ENCODE measurements at regions not wholly inside any gene's neighbourhood (a gene's known extent, or its start where the extent isn't known, plus 50 kb on each side); places are given as distances from the start of the nearest gene placed in this dataset.
"Not testable (repeated sequence)": the region's sequence is repeated elsewhere in the genome, so short reads cannot be mapped to it uniquely, and the experiment has no call there.

DNA sequence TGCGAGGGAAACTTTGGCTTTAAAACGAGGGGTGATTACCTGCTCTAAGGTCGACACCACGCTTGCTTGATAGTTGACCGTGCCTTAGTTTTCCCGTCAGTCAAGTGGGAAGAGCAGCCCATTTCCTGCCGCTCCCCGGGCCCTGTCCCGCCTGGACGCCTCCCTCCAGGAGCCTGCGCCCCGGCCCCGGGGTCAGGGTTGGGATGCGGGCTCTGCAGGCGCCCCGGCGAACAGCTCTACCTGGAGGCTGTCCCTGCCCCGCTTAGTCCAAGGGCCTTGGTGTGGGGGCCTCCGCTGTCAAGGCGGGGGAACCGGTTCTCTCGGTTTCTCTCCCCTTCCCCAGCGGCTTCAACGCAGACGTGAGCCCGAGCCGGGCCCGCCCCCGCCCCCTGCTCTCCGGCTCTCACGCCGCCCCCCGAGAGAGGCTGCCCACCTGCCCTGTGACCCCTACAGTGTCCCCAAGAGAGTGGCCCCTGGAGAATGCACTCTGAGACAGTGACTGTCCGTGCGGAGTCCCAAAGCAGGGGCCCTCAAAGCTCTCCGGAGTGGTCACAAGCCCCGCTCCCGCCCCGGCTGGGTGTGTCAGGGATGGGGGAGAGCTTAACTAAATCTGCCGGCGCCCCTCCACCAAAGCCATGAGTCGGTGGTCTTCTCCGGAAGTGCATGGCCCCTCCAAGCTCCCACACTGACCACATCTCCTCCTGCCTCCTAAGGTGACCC lies 117.4 kb upstream of the SMURF2 start:
- in situ Hi-C loops (cut with MboI; ENCODE audit: low pct_unique_long_range_greater_than_20kb, low sequenced_read_pairs, unreplicated experiment), result no loop called here
- TF ChIP-seq, protein P1, sequence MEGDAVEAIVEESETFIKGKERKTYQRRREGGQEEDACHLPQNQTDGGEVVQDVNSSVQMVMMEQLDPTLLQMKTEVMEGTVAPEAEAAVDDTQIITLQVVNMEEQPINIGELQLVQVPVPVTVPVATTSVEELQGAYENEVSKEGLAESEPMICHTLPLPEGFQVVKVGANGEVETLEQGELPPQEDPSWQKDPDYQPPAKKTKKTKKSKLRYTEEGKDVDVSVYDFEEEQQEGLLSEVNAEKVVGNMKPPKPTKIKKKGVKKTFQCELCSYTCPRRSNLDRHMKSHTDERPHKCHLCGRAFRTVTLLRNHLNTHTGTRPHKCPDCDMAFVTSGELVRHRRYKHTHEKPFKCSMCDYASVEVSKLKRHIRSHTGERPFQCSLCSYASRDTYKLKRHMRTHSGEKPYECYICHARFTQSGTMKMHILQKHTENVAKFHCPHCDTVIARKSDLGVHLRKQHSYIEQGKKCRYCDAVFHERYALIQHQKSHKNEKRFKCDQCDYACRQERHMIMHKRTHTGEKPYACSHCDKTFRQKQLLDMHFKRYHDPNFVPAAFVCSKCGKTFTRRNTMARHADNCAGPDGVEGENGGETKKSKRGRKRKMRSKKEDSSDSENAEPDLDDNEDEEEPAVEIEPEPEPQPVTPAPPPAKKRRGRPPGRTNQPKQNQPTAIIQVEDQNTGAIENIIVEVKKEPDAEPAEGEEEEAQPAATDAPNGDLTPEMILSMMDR (IDR thresholded peaks at IDR 0.05; ENCODE audit: extremely low read depth, insufficient read depth, missing control alignments), result no peak
- DNase-seq (ENCODE audit: low spot score), result no peak

DNA sequence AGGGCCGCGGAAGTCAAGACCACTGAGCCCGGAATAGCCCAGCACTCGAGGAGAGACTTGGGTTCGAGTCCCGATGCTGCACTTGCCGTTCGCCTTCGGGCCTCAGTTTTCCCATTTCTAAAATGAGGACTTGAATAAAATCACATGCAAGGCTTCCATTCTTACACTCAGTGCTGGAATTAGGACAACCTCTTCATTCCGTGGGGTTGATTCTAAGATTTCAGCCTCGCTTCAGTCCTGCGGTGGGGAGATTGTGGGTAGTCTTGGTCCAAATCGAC lies 116.9 kb upstream of the SMURF2 start:
- DNase-seq (ENCODE audit: low spot score); in situ Hi-C loops (cut with MboI; ENCODE audit: low pct_unique_long_range_greater_than_20kb, low sequenced_read_pairs, unreplicated experiment): not testable (repeated sequence)

DNA sequence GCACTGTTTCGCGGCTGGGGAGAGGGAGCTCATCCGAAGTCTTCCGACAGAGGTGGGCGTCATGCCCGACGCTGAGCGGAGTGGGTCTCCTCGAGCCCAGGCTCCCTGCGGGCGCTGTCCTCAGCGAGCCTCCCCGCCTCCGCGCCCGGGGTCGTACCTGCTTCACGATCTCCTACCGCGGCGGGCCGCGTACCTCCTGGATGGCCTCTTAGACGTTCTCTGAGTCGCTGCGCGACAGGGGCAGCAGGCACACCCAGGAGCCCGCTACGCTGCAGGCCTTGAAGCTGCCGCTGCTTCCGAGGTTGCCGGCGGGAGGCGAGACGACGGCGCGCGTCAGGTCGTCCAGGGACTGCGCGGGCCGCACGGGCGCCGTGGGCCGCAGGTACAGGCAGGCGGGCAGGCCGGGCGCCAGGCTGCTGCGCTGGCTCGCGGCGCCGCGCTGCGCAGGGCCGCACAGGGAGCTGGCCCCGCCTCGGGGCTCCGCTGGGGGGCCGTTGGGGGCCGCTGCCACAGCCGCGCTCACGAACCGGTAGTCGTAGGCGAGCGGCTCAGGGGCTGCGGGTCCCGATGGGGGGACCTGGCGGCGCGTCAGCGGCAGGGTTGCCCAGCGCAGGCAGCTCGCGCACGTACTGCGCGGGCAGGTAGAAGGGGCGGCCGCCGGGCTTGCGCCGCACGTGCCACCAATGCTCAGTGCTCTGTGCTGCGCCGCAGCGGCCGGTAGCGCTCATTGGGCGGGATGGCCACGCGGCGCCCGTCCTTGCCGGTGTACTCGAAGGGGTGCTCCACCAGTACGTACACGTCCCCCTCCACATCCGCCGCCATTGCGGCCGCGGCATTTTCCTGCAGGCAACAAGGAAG lies 116.4 kb upstream of the SMURF2 start:
- TF ChIP-seq, protein P1 (IDR thresholded peaks at IDR 0.05; ENCODE audit: extremely low read depth, insufficient read depth, missing control alignments), result no peak
- peak; percentile 58 for DNase-seq (ENCODE audit: low spot score)

DNA sequence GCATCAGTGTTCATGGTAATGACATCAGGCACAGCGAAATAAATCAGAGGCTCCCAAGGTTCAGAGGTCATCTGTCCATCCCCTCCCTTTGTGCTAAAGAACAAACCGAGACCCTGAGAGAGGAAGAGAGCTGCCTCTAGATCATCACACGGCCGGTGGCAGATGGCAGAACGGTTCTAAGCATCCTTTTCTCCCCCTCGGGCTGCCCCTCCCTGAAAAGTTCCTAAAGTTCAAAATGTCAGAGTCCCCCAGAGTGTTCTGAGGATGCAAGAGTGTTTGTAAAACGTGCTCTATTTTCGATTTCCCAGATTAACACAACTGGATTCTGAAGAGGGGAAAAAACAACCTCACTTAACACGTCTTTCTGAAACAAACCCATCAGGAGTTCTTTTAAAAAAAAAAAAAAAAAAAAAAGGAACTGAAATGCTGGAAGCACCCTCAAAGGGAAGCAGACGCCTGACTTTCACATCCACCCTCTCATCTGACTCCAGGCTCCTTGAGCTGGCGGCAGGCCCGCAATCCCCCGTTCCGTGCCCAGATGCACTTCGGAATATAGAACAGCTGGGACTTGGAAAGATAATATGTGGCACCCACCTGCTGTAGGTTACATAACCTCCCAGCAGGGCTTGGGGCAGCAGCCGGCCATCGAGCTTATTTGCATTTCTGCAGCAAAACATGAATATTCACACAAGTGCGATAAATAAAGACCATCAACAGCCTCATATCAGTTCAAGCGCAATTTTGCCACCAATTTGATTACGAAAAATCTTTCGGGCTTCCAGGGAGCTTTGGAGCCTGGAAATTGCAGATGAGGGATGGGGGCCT lies 115.5 kb upstream of the SMURF2 start:
- no peak for DNase-seq (ENCODE audit: low spot score)

More for the DNA sequence above, 116.4 kb upstream of the SMURF2 start:
- in situ Hi-C loops (cut with MboI; ENCODE audit: low pct_unique_long_range_greater_than_20kb, low sequenced_read_pairs, unreplicated experiment), result no loop called here

DNA sequence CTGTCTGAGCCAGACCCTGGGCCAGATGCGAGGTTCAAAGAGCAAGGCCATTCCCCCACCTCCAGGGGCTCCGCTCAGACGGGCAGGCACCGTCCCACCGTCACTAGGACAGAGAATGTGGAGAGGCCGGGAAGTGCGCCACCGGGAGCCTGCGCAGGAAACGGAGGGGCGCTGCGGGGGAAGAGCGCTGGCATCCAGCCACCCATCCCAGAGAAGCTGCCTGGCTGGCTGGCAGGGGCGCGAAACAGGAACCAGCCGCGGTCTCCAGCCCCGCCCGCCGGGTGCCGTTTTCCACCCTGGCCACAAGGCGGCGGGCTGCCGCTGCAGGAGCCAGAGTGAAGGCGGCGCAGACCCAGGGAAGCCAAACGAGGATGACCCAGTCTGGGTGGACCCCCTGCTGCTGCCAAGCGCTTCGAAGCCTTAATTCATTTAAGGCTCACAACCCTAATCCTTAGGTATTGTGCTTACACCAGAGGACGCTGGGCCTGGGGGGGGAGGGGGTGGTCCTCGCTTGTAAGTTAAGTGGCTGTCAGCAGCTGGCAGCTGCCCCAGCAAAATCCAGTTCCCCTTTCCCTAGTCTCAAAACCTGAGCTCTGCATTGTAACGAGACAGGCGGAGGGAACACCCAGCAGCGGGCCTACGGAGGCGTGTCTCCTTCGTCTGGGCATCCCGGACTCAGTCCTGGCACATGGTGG lies 114.8 kb upstream of the SMURF2 start:
- in situ Hi-C loops (cut with MboI; ENCODE audit: low pct_unique_long_range_greater_than_20kb, low sequenced_read_pairs, unreplicated experiment), result not testable (repeated sequence)
- TF ChIP-seq, protein P1 (IDR thresholded peaks at IDR 0.05; ENCODE audit: extremely low read depth, insufficient read depth, missing control alignments), result peak; percentile 96
- DNase-seq (ENCODE audit: low spot score), result peak; percentile 84

More for the DNA sequence above, 115.5 kb upstream of the SMURF2 start:
- TF ChIP-seq, protein P1 (IDR thresholded peaks at IDR 0.05; ENCODE audit: extremely low read depth, insufficient read depth, missing control alignments), result no peak
- in situ Hi-C loops (cut with MboI; ENCODE audit: low pct_unique_long_range_greater_than_20kb, low sequenced_read_pairs, unreplicated experiment), result no loop called here

DNA sequence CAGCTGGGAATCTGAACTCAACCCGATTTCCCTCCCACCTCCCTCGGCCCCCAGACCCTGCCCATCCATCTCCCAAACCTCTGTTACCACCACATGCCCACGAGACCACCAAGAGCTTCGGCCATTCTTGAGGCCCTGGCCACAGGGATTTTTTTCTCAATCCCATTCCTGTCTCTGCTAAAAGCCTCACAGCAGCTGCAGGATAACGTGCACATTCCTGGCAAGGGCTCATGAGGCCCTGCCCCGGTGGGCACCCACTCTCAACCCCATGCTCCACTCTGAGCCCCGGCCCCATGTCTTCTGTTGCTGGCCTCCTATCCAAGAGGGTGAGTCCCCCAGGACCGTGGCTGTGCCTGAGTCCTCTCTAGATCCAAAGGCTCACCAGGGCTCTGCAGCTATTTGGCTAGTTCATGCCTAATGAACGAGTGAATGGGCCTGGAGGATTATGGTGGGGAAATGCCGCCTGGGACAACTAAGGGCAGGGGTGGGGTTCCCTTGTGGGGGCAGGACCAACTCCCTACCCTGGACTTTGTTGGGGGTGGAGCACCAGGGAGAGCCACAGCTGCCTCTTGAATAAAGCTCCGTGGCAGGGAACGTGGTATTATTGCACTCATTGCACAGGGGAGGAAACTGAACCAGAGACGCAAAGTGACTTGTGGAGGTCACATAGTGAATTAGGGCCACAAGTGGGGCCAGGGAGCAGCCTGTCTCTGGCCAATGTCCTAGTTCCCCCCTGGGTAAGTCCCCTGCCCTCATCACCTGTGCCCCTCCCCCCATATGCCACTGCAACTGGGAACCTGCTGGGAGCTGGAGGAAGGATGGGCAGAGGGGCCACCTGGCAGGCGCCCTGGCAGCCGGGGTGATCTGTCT lies 113.8 kb upstream of the SMURF2 start:
- TF ChIP-seq, protein P1 (IDR thresholded peaks at IDR 0.05; ENCODE audit: extremely low read depth, insufficient read depth, missing control alignments), result no peak
- no peak for DNase-seq (ENCODE audit: low spot score)
- in situ Hi-C loops (cut with MboI; ENCODE audit: low pct_unique_long_range_greater_than_20kb, low sequenced_read_pairs, unreplicated experiment), result no loop called here

All from GM13977 (cell line).